Effector CD4-positive, alpha-beta T cell (primary cell): ENCODE measurements at regions not wholly inside any gene's neighbourhood (a gene's known extent, or its start where the extent isn't known, plus 50 kb on each side); places are given as distances from the start of the nearest gene placed in this dataset.
"Not testable (repeated sequence)": the region's sequence is repeated elsewhere in the genome, so short reads cannot be mapped to it uniquely, and the experiment has no call there.

Experiments
- DNase-seq: peaks from one replicate; pipeline ENCODE4 v3.0.0-alpha.2; 2020

DNA sequence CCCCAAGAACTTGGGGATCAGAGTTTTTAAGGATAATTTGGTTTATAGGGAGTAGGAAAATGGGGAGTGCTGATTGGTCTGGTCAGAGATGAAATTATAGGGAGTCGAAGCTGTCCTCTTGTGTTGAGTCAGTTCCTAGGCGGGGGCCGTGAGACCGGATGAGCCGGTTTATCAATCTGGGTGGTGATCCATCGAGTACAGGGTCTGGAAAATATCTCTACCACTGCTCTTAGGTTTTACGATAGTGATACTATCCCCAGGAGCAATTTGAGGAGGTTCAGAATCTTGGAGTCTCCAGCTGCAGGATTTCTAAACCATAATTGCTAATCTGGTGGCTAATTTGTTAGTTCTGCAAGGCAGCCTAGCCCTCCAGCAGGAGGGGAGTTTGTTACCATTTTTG lies 403.4 kb downstream of the CDH11 start:
- DNase-seq, result no peak

DNA sequence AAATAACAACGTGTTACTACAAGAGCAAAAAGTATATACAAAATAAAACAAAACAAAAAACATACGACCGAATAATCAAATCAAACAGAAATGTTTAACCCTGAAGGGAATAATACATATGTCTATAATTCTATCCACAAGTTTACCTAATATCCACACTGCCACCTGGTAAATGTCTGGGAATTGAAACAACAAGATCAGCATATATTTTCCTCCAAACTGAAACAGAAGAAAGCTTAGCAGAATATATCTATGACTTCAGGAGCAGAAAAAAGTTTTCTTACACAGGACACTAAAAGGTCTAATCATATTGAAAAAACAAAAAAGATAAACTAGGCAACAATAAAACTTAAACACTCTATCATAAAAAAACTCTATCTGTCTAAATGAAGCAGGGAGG lies 404.0 kb downstream of the CDH11 start:
- DNase-seq, result no peak

DNA sequence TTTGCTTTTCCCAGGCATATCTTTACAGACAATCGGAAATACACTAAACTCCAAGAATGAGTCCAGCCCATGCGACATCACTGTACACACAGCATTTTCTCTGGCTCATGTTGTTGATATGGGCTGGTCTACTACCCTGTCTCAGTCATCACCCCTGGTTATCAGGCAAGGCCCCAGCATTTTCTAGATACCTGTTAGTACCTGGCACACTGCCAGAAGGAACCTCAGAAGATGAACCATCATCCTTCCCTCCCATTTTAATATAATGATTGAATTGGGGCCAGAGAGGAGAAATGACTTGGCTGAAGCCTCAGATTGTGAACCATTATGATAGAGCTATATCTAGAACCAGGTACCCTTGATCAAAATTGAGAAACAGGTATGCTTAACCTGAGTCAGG lies 406.2 kb downstream of the CDH11 start:
- DNase-seq, result no peak

DNA sequence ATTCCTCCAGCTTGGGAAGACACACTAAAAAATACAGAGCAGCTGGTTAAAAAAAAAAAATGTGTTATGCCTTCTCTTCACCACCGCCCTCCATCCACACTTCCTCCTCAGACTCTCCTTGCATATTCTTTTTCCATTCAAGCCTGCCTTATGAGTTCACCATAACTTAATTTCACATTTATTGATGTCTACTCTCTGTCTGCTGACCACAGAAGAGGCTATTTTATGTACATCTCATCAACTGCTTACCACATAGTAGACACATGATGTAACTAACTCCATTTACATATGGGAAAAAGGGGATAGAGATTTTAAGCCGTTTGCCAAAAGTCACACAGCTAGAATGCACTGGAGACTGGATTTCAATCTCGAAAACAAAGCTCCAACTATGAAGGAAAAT lies 409.8 kb downstream of the CDH11 start:
- no peak for DNase-seq

DNA sequence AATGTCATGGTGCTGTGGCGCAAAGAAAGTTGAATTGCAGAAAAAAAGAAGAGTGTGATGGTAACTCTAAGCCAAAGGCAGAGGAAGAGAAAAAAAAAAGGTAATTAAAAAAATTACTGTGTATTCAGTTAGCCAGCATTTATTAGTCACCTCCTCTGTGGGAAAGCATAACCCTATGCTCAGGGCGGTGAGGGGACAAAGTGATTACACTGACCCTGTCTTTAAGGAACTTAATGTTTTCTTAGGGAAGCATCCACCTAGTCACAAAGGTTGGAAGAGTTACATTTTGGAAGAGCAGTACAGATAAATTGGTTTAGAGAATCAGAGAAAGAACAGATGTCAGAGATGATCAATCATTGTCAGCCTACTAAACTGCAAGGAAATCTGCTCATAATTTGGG lies 410.3 kb downstream of the CDH11 start:
- no peak for DNase-seq

DNA sequence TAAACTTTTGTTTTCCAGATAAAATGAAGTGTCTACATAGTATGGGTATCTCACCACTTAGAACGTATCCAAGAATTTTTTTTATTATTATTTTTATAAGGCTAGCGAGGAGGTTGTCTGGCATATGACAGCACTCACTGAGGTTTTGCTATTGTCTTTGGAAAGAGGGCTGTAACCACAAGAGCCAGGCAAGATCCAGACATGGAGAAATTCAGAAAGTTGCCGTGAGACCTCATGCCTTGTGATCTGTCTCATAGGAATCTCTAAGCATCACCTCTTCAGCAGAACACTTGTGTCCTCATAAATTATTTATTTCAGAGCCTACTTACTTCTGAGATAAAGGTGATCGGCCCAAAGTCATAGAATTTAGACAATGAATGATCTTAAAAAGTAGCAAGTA lies 410.8 kb downstream of the CDH11 start:
- DNase-seq, result no peak

DNA sequence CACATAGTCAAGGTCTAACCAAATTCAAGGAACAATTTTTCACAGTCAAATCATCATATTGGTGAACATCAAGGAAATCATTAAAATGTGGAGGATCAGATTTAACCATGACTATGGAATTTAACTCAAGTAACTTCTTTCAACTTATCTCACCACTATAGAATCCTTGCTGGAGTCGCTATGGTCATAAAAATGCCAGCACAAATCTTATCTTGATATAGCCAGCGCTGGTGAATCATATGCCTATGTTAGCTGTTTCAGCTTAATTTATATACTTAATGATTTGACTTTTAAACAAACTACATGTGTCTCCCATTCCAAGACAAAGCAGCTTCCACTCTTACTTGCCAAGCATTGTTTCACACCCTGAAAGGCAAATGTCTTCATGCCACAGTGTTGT lies 416.4 kb downstream of the CDH11 start:
- DNase-seq, result no peak

DNA sequence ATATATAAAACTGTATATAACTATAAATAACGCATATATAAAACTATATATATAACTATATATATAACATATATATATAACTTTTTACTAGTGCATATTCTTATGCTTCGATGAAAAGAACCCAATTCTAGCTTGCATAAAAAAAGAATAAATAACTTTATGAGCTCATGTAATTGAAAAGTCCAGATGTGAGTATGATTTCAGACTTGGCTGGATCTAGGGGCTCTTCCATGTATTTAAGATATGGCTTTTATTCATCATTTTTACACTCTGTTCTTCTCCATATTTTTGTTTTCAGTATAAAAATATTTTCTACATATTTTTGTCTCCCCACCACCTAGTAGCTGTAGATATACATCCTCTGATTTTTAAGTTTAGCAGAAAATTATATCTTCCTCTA lies 417.5 kb downstream of the CDH11 start:
- no peak for DNase-seq

DNA sequence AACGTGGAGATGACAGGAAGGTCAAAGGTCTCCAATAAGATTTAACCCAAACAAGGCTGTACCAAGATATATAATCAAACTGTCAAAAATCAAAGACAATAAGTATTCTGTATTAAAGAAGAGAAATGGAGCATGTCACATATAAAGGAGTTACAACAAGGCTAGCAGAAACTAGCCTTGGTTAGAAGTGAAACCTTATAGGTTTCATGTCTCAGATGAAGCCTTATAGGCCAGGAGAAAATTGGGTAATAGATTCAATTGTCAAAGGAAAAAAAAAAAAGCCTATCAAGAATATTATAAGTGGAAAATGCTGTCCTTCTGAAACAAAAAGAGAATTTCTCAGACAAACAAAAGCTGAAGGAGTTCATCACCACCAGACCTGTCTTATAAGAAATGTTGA lies 419.4 kb downstream of the CDH11 start:
- DNase-seq, result no peak

DNA sequence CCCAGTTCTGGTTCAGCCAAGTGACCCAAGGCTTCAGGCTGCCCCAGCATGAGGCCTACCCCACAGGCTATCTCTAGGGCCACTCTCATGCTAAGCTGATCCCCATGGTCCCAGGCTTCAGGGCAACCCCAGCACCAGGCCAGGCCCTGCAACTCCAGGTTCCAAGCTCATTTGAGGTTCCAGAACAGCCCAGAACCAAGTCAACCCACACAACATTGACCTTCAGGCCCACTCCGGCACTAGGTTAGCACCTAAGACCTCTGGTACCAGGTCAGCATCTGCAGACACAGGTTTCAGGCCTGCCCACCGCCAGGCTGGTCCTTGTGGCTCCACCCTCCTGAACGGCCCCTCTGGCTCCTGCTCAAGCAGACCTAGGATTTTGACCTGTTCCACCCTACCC lies 421.2 kb downstream of the CDH11 start:
- DNase-seq, result no peak

DNA sequence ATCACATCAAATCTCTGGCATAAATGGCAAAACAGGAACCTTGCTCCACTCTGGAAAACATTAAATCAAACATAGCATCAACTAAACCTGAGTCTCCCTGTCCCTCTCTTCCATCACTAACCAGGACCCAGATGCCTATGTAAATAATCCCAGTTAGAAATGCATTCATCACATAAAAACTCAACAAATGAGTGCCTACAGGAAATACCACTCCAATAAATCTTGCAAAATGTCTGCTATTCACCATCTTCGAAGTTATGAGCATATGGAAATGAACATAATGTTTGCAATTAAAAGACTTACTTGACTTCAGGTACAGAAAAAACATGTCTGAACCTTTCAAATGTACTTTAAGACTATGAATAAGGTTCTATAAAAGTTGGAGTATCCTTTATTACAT lies 425.0 kb downstream of the CDH11 start:
- no peak for DNase-seq

DNA sequence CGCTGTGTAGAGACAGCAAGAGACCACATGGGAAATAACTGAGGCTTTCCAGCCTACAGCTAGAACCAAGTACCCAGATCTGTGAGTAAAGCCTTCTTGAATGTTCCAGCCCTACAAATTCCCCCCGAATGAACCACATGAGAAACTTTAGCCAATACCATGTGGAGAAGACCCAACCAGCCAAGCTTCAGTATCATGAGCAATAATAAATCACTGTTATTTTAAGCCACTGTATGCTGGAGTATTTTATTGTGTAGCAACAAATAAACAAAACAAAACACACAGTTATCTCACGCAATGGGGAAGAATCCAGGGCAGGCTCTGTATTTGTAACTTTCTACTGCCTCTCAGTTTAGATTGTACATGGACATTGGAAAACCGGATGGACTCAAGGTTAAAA lies 426.2 kb downstream of the CDH11 start:
- no peak for DNase-seq

DNA sequence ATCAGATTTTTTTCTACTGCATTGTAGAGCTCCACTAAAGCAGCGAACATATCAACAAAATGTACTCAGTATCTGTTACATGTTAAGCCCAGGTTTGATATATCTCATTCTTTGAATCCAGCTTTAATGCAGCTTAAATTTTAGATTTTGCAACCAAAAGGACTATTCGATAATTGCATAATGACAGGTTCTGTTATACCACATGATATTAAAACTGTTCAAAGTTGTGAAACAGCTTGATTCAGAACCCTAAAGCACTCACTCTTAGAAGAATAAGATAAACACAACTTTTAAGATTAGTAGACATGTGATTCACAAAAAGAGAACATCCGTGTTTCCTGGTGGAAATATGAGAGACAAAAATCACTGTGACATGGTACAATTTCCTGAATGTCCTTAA lies 427.9 kb downstream of the CDH11 start:
- no peak for DNase-seq

DNA sequence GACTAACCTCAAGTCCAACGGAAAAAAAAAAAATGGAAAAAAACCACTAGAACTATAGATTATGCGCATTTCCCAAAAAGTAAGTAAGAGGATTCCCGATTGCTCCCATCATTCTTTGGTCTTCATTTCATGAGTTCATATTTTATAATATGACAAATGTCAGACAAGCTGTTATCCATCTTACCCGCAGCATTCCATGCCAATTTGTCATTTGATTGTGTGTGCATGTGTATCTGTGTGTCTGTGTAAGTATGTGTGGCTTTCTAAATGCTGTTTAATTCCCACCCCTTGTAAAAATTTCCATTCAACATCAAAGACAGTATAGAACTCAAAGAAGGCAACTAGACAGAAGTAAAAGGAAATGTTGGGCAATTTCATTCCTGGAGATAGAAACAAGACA lies 434.1 kb downstream of the CDH11 start:
- DNase-seq, result no peak

DNA sequence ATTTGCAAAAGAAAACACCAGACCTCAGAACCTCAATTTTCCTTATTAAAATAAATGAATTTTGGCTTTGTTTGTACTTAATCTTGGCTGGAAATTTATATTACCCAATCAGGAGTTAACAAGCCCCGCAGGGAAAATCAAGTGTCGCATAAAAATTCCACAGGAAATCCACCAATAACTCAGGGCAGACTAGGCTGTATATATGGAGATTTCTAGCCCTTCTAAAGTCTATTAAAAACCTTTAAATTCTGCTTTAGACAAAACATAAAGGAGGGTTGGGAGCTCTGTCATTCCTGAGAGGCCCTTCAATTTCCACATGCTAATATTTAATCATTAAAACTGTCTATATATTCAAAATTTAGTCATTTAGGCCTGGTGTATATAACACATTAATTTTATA lies 434.7 kb downstream of the CDH11 start:
- DNase-seq, result no peak

DNA sequence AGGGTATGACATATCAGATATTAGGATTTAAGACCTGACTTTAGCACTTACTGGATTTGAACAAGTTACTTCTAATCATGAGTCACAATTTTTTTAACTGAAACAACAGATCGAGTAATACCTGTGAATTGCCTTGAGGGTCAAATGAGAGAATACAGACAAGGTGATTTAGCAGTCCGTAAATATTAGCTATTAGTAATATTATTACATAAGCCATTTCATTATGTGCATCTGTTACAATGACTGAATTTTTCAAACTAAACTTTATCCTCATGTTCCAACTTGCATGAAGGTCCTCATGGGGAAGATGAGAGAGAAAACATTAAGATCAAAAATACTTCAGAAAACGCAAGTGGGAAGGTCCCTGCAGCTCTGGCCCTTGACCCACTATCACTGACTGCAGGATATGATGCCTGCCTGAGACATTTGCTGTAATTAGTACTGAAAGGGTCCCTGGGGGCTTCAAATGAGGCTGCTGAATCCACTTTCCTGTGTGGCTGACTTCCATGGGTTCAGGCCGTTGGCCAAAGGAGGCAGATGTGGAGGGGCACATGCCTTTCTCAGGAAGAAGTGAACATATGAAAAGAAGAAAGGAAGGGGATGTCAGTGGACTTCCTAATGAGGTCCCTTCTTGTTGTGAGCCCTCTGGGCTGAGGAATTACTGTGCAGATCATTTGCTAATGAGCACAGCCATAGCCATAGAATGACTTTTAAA lies 441.7 kb downstream of the CDH11 start:
- DNase-seq, result no peak

DNA sequence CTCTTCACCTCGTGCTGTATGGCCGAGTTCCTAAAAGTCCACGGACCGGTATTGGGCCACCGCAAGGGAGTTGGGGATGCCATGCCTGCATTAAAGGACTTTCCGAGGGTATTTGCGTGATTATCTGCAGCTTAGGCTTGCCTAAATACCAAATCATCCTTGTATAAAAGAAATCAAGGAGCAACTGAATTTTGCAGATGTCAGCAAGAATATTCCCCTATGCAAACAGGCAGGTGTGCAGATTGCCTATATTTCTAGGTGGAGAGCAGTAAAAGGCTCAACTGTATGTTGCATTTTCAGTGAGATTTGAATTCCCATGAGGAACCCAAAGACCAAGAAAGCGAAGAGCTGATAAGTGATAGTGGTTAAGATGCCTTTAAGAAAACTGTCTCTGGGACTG lies 452.3 kb downstream of the CDH11 start:
- no peak for DNase-seq

DNA sequence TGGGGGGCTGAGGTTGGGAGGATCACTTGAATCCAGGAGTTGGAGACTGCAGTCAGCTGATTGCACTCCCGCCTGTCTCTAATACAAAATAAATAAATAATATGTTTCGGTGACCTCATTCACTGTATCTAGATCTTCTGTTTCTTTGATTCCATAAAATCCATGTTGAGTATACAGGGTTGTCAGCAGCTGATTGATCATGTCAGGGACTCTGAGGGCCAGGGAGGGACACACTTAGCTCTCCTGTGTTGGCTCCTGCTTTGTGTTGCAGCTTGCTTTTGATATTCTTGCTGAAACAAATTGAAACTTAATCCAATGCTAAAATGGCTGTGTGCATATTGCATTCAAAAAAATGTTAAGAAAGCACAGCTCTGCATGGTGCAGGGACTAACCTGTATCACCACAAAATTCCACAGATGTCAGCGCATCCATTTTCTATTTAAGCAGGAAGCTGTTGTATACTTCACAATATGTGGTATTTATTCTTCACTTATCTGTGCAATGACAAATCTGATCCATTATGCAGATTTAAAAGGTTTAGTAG lies 454.5 kb downstream of the CDH11 start:
- DNase-seq, result no peak

DNA sequence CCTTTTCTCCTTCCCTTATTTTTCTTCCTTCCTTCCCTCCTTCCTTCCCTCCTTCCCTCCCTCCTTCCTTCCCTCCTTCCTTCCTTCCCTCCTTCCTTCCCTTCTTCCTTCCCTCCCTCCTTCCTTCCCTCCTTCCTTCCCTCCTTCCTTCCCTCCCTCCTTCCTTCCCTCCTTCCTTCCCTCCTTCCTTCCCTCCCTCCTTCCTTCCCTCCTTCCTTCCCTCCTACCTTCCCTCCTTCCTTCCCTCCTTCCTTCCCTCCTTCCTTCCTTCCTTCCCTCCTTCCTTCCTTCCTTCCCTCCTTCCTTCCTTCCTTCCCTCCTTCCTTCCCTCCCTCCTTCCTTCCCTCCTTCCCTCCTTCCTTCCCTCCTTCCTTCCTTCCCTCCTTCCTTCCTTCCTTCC lies 459.6 kb downstream of the CDH11 start:
- DNase-seq, result not testable (repeated sequence)

DNA sequence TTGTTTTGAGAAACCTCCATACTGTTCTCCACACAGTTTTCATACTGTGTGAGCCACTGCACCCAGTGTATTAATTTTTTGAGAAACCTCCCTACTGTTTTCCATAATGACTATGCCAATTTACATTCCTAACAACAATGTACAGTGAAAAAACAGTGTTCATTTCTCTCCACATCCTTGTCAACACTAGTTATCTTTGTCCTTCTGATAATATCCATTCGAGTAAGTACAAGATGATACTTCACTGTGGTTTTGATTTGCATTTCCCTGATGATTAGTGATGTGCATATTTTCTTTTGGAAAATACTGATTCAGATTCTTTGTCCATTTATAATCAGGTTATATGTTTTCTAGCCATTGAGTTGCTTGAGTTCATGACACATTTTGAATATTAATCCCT lies 462.0 kb downstream of the CDH11 start:
- DNase-seq, result no peak

DNA sequence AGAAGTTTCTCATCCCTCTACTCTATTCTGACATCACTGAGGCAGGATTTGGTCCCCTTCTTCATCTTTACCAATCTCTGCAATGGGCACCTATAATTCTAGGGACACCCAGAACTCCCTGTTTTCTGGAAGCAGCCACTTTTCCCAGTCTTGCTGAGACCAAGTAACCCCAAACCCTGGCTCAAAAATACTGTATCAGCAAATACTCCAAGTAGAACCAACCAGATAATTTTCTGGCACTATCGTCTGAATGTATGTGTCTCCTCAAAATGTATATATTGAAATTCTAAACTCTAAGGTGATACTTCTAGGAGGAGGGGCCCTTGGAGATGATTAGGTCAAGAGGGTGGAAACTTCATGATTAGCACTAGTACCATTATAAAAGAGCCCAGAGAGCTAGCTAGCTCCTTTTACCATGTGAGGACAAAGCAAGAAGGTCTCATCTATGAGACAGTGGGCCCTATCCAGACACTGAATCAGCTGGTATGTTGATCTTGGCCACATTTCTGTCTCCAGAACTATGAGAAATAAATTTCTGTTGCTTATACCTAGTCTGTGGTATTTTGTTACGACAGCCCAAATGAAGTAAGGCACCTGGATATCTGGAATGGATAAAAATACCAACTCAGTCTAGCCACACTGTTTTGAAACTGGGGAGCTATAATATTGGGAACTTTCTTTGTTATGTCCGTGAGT lies 464.4 kb downstream of the CDH11 start:
- no peak for DNase-seq

DNA sequence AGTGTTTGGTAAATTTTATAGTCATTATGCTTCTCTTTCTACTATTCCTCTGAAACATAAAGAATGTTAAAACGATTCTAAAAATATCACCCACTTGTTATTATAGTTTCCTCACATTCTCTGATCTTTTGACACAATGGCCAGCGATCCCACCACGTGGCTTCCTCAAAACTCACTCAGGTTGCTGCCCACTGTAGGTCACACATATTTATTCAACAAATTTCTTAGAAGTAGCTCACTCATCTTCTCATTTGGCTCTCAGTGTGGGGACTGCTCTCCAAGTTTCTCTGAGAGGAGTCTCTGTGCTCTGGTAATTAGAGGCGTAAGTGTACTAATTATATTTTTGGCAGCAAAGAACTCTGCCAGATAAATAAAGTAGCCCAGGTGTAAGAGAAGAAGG lies 465.4 kb downstream of the CDH11 start:
- no peak for DNase-seq

DNA sequence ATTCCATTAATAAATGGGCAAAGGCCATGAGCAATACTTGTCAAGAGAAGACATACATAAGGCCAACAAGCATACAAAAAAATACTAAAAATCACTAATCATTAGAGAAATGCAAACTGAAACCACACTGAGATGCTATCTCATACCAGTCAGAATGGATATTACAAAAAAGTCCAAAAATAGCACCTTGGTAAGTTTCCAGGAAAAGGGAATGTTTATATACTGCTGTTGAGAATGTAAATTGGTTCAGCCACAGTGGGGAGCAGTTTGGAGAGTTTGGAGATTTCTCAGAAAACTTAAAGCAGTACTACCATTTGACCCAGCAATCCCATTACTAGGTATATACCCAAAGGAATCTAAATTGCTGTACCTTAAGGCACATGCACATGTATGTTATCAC lies 467.7 kb downstream of the CDH11 start:
- no peak for DNase-seq

DNA sequence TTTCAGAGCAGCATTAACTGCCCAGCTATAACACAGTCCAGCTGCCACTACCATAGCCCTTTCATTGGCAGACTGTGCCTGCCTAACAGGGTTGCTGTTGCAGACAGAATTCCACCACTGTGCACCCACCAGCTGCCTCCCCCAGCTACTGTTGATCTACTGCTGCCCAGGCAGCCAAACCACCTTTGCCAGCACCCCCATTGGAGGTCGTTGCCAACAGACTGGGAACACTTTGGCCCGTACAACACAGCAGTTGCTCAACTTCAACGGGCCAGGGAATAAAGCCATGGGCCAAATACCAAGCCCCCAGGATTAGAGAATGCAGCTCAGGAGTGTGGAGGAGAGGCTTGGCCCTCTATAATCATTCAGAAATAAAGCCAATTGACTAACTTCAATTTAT lies 473.6 kb downstream of the CDH11 start:
- no peak for DNase-seq

DNA sequence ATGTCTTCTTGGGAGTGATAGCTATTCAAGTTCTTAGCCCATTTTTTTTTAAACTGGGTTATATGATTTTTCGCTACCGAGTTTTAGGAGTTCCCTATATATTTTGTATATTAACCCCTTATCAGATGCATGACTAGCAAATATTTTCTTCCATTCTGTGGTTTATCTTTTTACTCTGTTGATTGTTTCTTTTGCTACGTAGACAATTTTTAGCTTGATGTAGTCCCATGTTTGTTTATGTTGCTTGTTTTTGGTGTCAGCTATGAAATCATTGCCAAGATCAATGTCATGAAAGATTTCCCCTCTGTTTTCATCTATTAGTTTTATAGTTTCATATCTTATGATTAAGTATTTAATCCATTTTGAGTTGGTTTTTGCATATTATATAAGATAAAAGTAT lies 480.5 kb downstream of the CDH11 start:
- DNase-seq, result no peak
